ENCODE measurements at regions not wholly inside any gene's neighbourhood (a gene's known extent, or its start where the extent isn't known, plus 50 kb on each side); places are given as distances from the start of the nearest gene placed in this dataset.

DNA sequence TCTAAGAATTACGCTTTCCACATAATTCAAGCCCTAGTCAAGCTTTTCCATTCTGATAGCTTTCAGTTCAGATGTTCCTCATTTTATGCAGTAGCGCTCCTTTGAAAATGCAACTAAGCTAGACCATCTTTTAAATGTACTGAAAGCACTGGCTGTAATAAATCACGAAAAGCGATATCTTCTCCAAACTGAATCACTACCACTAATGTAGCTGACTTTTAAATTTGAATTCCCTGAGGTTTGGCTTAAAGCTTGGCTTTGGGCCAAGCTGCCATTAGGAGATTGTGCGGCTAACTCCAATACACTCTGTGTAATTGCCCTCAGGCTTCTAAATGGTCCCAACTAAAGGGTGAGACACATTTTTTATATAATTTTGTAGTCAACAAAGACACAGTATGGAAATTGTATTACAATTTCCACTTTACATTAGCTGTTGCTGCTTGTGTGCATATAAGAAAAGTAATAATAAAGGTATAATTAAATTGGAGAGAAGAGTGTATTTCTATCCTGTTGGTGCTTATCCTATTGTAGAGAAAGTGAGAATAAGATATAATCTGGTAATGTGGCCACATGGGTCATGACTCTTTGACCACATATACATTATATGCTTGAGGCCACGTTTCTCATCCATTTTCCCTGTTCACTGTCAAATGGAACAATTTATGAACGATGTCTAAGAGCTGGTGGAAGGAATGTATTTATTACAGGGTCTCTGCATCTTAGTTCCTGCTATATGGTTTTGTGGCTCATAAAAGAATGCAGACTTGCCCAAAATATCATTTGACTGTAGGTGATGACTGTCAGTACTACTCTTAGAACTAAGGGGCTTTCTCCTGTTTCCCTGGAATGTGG lies 118.7 kb upstream of the TAF11L2 start:
- Histone ChIP-seq H3K36me3 (ENCODE audit: control insufficient read depth, low read length) (no peaks in the 10 kb centered on the region), H3K9me2 (replicated peaks; ENCODE audit: control insufficient read depth, low read length) (no peaks in the 10 kb centered on the region), H3K4me3 (ENCODE audit: low read length) (no peak overlapping the region), H3K9me3 (ENCODE audit: control insufficient read depth, insufficient read depth, low read length) (no peaks in the 10 kb centered on the region), H3K27ac (ENCODE audit: low read depth, low read length) (no peak overlapping the region), H3K79me2 (ENCODE audit: control insufficient read depth, low read length) (no peaks in the 10 kb centered on the region), H3F3A (ENCODE audit: control insufficient read depth, insufficient read depth) (no peaks in the 10 kb centered on the region), H4K20me1 (ENCODE audit: control insufficient read depth, insufficient read depth, low read depth, low read length) (no peaks in the 10 kb centered on the region), H3K4me1 (ENCODE audit: control insufficient read depth, low read length) (no peaks in the 10 kb centered on the region), H3K4me2 (ENCODE audit: low read length) (no peak overlapping the region), H3K27me3 (ENCODE audit: control insufficient read depth, low read length) (no peaks in the 10 kb centered on the region)
- no peak for TF ChIP-seq EZH2phosphoT487 (IDR thresholded peaks at IDR 0.05; ENCODE audit: borderline replicate concordance, low read length)
- TF ChIP-seq, protein P1, sequence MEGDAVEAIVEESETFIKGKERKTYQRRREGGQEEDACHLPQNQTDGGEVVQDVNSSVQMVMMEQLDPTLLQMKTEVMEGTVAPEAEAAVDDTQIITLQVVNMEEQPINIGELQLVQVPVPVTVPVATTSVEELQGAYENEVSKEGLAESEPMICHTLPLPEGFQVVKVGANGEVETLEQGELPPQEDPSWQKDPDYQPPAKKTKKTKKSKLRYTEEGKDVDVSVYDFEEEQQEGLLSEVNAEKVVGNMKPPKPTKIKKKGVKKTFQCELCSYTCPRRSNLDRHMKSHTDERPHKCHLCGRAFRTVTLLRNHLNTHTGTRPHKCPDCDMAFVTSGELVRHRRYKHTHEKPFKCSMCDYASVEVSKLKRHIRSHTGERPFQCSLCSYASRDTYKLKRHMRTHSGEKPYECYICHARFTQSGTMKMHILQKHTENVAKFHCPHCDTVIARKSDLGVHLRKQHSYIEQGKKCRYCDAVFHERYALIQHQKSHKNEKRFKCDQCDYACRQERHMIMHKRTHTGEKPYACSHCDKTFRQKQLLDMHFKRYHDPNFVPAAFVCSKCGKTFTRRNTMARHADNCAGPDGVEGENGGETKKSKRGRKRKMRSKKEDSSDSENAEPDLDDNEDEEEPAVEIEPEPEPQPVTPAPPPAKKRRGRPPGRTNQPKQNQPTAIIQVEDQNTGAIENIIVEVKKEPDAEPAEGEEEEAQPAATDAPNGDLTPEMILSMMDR (IDR thresholded peaks at IDR 0.05; ENCODE audit: low read depth, low read length, poor library complexity, severe bottlenecking): no peak

DNA sequence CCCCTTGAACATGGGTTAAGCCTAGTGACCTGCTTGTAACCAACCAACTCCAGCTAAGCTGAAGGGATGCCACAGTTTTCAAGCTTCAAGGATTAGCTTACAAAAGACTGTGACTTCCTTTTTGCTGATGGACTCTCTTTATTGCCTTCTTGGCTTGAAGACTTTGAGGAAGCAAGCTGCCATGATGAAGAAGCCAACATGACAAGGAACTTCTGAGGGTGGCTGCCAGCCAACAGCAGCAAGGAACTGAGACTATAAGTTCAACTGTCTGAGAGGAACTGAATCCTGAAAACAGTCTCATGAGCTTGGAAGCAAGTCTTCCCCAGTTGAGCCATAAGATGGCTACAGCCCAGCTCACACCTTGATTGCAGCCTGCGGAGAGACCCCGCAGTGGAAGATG lies 116.1 kb upstream of the TAF11L2 start:
- H3K79me2 ChIP-seq (ENCODE audit: control insufficient read depth, low read length): no peaks in the 10 kb centered on the region
- no peak overlapping the region for H3K27ac ChIP-seq (ENCODE audit: low read depth, low read length)

DNA sequence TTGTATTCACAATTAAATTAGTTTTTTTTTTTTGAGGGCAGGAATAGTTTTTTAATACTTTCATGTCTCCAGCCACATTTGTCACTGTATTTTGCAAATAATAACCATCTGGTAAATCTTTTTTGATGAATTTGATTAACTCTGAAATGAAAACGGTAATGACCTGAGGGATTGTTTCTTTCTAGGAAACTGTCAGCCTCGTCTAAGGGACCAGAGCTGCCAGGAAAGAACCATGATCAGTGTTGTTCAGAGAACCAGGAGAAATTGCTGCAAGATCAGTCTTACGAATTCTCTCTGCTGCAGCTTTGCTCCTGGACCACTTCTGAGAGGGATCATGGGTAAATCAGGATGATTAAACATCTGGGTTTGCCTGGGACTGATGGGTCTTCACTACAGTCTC lies 114.5 kb upstream of the TAF11L2 start:
- H3K9me2 ChIP-seq (replicated peaks; ENCODE audit: control insufficient read depth, low read length): no peaks in the 10 kb centered on the region
- no peak overlapping the region for H3K4me2 ChIP-seq (ENCODE audit: low read length)
- no peaks in the 10 kb centered on the region for H4K20me1 ChIP-seq (ENCODE audit: control insufficient read depth, insufficient read depth, low read depth, low read length)
- H3K4me1 ChIP-seq (ENCODE audit: control insufficient read depth, low read length): no peaks in the 10 kb centered on the region
- TF ChIP-seq EZH2phosphoT487 (IDR thresholded peaks at IDR 0.05; ENCODE audit: borderline replicate concordance, low read length): no peak
- TF ChIP-seq, protein P1 (IDR thresholded peaks at IDR 0.05; ENCODE audit: low read depth, low read length, poor library complexity, severe bottlenecking): no peak
- no peaks in the 10 kb centered on the region for H3K9me3 ChIP-seq (ENCODE audit: control insufficient read depth, insufficient read depth, low read length)
- H3K27me3 ChIP-seq (ENCODE audit: control insufficient read depth, low read length): no peaks in the 10 kb centered on the region
- no peak overlapping the region for H3K27ac ChIP-seq (ENCODE audit: low read depth, low read length)
- H3K4me3 ChIP-seq (ENCODE audit: low read length): no peak overlapping the region
- H3K36me3 ChIP-seq (ENCODE audit: control insufficient read depth, low read length): no peaks in the 10 kb centered on the region
- no peaks in the 10 kb centered on the region for H3K79me2 ChIP-seq (ENCODE audit: control insufficient read depth, low read length)
- no peaks in the 10 kb centered on the region for H3F3A ChIP-seq (ENCODE audit: control insufficient read depth, insufficient read depth)

More for the DNA sequence above, 116.1 kb upstream of the TAF11L2 start:
- no peaks in the 10 kb centered on the region for H3F3A ChIP-seq (ENCODE audit: control insufficient read depth, insufficient read depth)
- no peaks in the 10 kb centered on the region for H3K4me1 ChIP-seq (ENCODE audit: control insufficient read depth, low read length)
- no peaks in the 10 kb centered on the region for H3K9me2 ChIP-seq (replicated peaks; ENCODE audit: control insufficient read depth, low read length)
- H3K9me3 ChIP-seq (ENCODE audit: control insufficient read depth, insufficient read depth, low read length): no peaks in the 10 kb centered on the region
- H3K4me3 ChIP-seq (ENCODE audit: low read length): no peak overlapping the region
- no peaks in the 10 kb centered on the region for H3K36me3 ChIP-seq (ENCODE audit: control insufficient read depth, low read length)
- H3K27me3 ChIP-seq (ENCODE audit: control insufficient read depth, low read length): no peaks in the 10 kb centered on the region
- no peak overlapping the region for H3K4me2 ChIP-seq (ENCODE audit: low read length)
- TF ChIP-seq EZH2phosphoT487 (IDR thresholded peaks at IDR 0.05; ENCODE audit: borderline replicate concordance, low read length): no peak
- TF ChIP-seq, protein P1 (IDR thresholded peaks at IDR 0.05; ENCODE audit: low read depth, low read length, poor library complexity, severe bottlenecking): no peak
- H4K20me1 ChIP-seq (ENCODE audit: control insufficient read depth, insufficient read depth, low read depth, low read length): no peaks in the 10 kb centered on the region

Data from DOHH2 (cell line).